ENCODE measurements at regions not wholly inside any gene's neighbourhood (a gene's known extent, or its start where the extent isn't known, plus 50 kb on each side); places are given as distances from the start of the nearest gene placed in this dataset.

- no peak for TF ChIP-seq CTCF (IDR thresholded peaks at IDR 0.05; ENCODE audit: insufficient read depth, low read depth, low read length, missing control alignments)
- H3K4me3 ChIP-seq (ENCODE audit: low read depth, low read length), result no peak overlapping the region
- DNase-seq (ENCODE audit: low read depth), result no peak
Observed at GRCh38 chr5:5637173-5637572, 214.7 kb downstream of the ICE1 start.

- no peak for DNase-seq (ENCODE audit: low read depth)
Observed at GRCh38 chr5:5634817-5635216, 212.3 kb downstream of the ICE1 start.

GRCh38 chr5:5633579-5633978 is 211.1 kb downstream of the ICE1 start:
- H3K4me3 ChIP-seq (ENCODE audit: low read depth, low read length), result no peak overlapping the region
- no peak for TF ChIP-seq CTCF (IDR thresholded peaks at IDR 0.05; ENCODE audit: insufficient read depth, low read depth, low read length, missing control alignments)
- no peak for DNase-seq (ENCODE audit: low read depth)

More at GRCh38 chr5:5634817-5635216, 212.3 kb downstream of the ICE1 start:
- H3K4me3 ChIP-seq (ENCODE audit: low read depth, low read length), result no peak overlapping the region
- no peak for TF ChIP-seq CTCF (IDR thresholded peaks at IDR 0.05; ENCODE audit: insufficient read depth, low read depth, low read length, missing control alignments)

GRCh38 chr5:5632678-5633077 is 210.2 kb downstream of the ICE1 start:
- no peak overlapping the region for H3K4me3 ChIP-seq (ENCODE audit: low read depth, low read length)
- no peak for DNase-seq (ENCODE audit: low read depth)
- TF ChIP-seq CTCF (IDR thresholded peaks at IDR 0.05; ENCODE audit: insufficient read depth, low read depth, low read length, missing control alignments), result no peak

GRCh38 chr5:5629607-5629978 is 207.1 kb downstream of the ICE1 start:
- no peak for DNase-seq (ENCODE audit: low read depth)
- H3K4me3 ChIP-seq (ENCODE audit: low read depth, low read length), result no peak overlapping the region
- TF ChIP-seq CTCF (IDR thresholded peaks at IDR 0.05; ENCODE audit: insufficient read depth, low read depth, low read length, missing control alignments), result no peak

- H3K4me3 ChIP-seq (ENCODE audit: low read depth, low read length), result no peak overlapping the region
- no peak for TF ChIP-seq CTCF (IDR thresholded peaks at IDR 0.05; ENCODE audit: insufficient read depth, low read depth, low read length, missing control alignments)
- DNase-seq (ENCODE audit: low read depth), result no peak
Observed at GRCh38 chr5:5628866-5629606, 206.6 kb downstream of the ICE1 start.

- DNase-seq (ENCODE audit: low read depth), result no peak
- no peak overlapping the region for H3K4me3 ChIP-seq (ENCODE audit: low read depth, low read length)
- no peak for TF ChIP-seq CTCF (IDR thresholded peaks at IDR 0.05; ENCODE audit: insufficient read depth, low read depth, low read length, missing control alignments)
Observed at GRCh38 chr5:5626412-5626811, 203.9 kb downstream of the ICE1 start.
